ENCODE measurements at regions not wholly inside any gene's neighbourhood (a gene's known extent, or its start where the extent isn't known, plus 50 kb on each side); places are given as distances from the start of the nearest gene placed in this dataset.

GRCh38 chr5:68149189-68149588 lies 66.4 kb upstream of the PIK3R1 start:
- TF ChIP-seq ZBTB33 (IDR thresholded peaks at IDR 0.05; ENCODE audit: borderline replicate concordance, low read depth) (no peak), CTCF (IDR thresholded peaks at IDR 0.05) (no peak), MAX (IDR thresholded peaks at IDR 0.05; ENCODE audit: low read depth) (no peak), REST (IDR thresholded peaks at IDR 0.05; ENCODE audit: low read depth, low read length) (no peak), FOXM1 (IDR thresholded peaks at IDR 0.05; ENCODE audit: low read depth) (no peak), NFIC (IDR thresholded peaks at IDR 0.05; ENCODE audit: borderline replicate concordance) (no peak), EP300 (IDR thresholded peaks at IDR 0.05; ENCODE audit: borderline replicate concordance in 1 of 2, low read depth in 1 of 2, low read length in 1 of 2) (no peak), CHD2 (IDR thresholded peaks at IDR 0.05; ENCODE audit: low read length, partially characterized antibody) (no peak), TEAD4 (IDR thresholded peaks at IDR 0.05; ENCODE audit: borderline replicate concordance, insufficient read depth) (no peak), USF1 (IDR thresholded peaks at IDR 0.05; ENCODE audit: borderline replicate concordance, low read depth) (no peak)
